HG02973 (cell line): ENCODE measurements at regions not wholly inside any gene's neighbourhood (a gene's known extent, or its start where the extent isn't known, plus 50 kb on each side); places are given as distances from the start of the nearest gene placed in this dataset.
"Not testable (repeated sequence)": the region's sequence is repeated elsewhere in the genome, so short reads cannot be mapped to it uniquely, and the experiment has no call there.

Experiments used
- ATAC-seq: cut with Tn5 transposase; IDR thresholded peaks from one replicate; pipeline ENCODE4 v1.9.1; 2021; ENCODE audit warnings: moderate library complexity; ENCODE audit not compliant: unreplicated experiment

DNA sequence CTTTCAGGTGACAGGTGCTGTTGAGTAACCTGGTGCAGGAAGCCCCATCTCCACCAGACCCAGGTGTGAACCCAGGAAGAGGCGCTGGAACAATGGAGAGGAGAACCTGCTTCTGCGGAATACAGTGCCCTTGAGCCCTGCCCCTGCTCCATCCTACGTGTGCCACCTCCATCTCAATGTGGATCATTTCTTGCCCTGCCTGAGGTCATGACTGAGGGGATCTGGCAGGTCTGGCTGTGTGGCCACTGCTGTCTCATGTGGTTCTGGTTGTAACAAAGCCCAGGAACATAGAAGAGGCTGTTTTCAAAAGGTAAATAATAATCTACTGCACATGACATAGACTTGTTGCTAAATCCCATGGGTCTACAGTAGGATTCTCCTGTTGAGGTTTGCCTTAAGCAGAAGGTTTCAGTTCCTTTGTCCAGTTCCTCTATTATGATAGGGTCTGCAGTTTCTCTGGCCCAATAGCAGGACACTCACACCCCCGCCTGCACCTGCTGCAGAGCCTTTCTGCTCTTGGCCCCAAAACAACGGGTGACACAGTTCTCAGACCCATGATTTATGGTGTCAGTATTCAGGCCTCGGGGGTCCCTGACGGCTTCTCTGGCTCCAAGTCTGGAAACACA lies 113.5 kb upstream of the IGLL5 start:
- no peak for ATAC-seq

DNA sequence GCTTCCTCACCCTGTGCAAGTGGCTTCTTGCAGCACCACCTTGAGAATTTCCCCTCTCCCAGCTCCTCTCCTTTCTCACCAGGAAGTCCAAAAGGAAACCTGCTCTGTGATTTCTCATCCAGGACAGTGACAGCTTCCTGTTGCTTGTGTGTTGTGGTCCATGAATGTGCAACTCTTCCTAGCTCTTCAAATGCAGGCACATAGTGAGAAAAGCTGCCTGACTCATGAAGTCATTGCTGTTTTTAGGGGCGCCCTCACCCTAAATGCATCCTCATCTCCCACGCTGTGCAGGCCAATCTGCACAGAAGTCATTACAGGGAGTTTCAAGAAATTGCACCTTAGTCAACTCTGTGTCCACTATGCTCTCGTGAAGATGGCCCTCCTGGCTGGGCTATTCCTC lies 112.9 kb upstream of the IGLL5 start:
- ATAC-seq: not testable (repeated sequence)

DNA sequence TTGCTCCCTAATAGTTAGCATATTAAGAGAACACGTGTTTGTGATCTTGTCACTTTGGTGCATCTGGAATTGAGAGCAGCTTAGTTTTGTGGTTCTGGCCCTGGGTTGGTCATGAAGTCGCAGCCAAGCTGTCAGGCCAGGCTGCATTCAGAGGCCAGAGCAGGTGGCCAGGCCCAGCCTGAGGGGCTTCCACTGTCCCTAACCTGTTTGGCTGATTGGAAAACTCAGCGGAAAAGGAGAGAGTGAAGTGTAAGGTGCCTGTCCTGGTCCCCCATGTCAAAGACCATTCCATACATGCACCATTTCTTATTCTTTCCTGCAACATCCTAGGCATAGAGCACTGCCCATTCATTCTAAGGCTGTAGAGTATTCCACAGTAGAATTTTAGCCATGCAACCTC lies 111.5 kb upstream of the IGLL5 start:
- no peak for ATAC-seq

DNA sequence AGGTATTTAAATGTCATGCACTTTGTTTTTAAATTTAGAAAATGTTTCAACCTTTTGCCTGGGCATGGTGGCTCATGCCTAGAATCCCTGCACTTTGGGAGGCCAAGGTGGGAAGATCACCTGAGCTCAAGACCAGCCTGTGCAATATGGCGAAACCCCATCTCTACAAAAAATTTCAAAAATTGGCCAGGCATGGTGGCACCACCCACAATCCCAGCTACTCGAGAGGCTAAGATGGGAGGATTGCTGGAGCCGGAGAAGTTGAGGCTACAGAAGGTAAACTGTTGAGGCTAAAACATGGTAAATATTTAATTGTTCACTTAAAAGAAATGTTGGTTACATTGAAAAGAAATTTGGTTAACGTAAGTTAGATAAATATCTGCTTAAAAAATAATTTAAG lies 108.4 kb upstream of the IGLL5 start:
- ATAC-seq: no peak

DNA sequence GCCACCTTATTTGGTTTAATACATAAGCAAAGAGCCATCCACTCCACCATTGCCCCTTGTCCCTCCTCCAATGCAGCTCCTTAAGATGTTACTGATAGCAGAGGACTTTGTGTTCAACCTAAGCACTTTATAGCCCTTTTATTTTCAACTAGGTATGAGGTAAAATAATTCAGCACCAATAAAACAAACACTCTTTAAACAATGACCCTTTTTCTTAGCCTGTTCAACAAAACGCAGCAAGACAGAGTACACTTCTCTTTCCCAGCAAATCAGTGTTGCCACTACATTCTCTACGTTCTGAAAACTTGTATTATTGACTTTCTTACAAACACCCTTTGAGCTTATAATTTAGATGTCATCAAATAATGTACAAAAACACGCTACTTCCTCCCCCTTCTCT lies 104.0 kb upstream of the IGLL5 start:
- no peak for ATAC-seq

DNA sequence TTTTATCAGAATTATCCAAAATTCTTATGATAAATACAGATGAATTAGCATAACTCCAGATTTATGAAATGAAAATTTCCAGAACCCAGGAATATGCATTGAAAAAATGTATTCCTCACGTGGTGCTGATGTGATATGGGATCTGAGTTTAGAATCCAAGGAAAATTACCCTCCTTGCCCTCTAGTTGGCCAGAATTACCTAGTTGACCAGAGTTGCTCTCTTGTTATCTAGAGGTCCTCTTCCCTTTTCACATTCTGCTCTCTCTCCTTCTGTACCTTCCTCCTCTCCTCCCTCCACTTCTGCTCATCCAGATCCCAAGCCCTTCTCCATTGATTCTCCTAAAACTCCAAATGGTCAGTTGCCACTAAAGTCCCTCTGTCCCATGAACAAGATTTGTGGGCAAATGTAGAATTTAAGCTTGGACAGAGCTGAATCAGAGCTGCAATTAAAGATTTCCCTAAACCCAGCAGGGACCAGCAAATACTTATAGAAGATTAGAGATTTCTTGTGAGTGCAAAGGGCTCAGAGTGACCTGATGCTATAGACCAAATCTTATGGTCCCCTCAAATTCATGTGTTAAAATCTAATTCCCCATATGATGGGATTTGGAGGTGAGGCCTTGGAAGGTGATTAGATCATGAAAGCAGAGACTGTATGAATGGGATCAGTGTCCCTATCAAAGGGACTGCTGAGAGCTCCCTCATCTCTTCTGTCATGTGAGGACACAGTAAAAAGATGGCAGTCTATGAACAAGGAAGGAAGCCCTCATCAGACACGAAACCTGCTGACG lies 103.2 kb upstream of the IGLL5 start:
- no peak for ATAC-seq

DNA sequence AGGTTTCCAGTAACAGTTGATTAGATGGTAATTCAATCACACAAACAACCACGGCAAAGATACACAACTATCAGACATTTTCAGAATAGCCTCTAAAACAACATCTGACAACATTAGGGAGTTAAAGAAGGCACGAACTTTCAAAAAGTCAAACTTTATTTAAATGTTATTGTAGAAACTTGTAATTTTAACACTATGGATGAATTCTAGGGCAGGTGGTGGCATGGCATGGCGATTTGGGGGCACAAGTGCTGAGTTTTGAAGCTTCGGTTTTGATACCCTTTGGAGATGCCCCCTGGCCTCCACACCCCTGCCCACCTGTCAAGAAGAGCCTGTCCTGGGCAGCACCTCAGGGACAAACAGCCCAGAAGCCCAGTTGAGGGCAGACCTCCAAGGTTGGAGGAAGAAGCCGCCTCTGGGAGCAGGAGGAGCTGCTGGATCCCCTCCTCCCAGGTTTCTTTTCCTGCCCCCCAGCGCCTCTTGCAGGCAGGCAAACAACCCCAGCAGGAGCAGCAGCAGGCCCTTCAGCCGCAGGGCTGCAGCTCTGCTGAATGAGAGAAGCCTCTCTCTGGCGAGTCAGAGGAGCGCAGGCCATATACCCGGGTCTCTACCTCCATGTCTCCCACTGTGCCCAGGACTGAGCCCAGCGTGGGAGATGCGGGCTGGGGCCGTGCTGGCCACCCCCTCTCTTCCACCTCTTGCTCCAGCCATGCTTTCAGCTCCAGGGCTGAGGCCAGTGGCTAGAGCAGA lies 102.1 kb upstream of the IGLL5 start:
- no peak for ATAC-seq

DNA sequence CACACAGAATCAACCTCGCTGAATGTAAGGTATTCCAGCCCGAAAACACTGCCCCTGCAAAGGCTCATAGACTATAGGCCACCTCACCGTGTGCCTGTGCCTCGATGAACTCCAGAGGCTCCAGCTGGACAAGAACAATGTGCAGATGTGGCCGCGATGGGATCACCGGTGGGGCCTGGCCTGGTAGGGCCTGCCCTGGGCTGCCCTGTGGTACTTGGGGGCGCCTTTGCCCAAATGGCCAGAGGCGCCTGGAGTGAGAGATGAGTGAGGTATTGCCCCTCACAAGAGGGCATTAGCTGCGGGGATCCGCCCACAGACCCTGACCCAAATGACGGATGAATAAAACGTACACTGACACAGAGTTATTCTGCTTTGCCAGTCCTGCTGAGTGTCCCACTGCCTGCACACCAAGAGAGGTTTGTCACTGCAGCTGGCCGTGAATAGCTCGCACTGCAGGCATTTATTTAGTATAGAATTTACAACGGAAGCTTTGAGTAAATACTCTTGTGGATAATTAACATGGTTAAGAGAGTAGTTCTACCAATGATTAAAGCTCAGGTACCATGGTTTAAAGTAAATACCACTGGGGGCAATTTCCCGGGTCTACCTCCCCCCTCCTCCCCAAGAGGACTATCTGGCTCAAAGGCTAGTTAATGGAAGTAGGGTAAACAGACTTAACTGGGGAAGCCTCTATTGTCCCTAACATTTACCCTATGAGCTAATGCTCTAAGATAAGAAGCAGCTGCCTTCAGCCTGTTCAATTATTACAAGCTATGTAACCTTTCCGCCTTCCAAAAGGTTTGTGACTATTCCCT lies 101.1 kb upstream of the IGLL5 start:
- no peak for ATAC-seq

DNA sequence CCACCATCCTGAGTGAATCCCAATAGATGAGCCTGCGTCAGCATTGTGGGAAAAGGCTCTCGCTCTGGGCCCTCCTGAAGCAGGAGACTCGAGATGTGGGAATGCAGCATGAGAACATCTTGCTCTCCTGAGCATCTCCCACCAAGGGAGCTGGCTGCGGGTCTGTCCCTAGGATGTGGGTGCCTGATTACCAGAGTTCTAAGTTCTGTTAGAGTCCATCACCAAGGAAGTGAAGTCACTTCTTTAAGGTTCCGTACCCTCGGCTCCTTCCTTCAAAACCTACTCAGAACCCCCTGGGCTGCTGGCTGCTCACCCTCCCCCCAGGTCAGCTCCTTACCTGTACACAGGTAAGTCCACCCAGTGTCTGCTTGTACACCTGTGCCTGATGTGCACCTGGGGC lies 100.5 kb upstream of the IGLL5 start:
- no peak for ATAC-seq

DNA sequence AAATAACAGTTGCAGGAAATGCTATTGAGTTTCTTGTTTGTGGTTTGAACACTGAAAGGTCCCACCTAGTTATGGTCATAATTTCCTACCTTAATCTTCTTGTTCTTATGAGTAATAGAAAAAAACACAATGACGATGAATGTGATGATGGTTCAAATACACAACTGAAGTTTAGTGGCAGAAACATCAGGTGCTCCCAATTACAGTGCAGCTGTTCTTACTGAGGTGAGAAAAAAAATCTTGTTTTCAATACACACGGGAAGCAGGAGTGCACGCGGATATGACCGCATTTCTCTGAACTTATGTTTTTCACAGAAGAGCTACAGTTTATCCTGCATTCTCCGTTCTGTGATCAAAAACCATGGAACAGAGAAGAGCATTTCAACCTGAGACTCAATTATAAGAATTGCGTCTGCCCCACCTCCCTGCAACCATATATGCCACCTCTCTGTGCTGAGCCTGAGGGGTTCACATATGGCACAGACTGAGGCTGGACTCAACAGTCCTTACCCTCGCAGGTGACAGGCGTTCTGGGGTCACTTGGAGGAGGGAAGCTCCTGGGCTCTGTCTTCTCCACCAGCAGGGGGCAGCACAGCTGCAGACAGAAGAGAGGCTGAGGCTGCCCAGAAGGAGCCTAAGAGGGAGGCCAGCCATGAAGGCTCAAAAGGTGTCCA lies 99.7 kb upstream of the IGLL5 start:
- ATAC-seq: no peak

DNA sequence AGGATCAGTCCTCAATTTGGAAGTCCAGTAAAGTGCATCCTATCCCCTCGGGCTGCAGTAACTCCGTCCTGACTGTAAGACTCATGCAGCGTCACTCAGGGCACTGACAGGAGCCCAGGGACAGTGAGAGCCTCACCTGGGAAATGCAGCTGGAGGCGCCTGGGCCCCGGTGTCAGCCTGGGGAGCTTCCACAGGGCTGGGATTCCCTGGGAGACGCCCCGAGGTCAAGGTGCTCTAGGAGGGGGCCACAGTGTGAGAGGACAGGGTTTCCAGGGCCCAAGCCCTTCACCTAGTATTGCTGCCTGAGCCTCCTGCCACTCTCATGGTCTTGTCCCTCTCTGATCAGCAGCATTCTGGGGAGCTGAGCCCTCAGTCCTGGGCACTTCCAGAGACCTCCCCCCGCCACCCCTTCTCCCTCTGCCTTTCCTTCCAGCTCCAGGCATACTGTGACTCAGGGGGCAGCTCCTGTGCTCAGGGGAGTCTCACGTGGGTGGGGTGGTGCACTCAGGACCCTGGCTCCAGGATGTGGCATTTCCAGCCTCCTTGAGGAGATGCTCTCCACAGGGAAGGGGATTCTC lies 99.1 kb upstream of the IGLL5 start:
- ATAC-seq: no peak

DNA sequence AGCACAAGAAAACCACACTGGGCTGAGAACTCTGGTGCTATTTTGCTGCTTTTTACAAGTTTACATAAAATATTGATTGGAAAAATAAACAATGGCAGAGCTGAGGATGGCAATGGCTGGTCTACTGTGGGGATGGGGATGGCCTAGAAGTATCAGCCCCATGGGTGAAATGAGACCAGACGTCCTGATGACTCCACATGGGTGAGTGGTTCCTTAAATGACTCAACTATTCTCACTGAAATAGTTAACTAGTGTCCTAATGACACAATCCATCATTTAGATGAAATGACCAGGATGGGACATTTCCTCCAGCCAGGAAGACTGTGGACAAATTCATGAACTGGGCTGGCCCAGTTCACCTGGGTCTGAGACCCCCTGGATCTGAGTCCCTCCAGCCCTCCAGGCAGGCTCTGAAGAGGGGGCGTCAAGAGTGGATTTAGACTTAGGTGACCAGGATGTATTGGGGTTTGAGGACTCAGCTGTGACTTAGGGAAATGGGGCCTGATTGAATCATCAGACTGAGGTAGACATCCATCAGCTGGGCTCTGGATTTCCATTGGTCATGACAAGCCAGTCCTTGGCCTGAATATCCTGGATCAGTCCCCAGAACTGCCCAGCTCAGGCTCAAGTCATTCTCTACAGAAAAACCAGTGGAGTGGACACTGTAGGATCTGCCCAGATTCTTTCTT lies 98.2 kb upstream of the IGLL5 start:
- no peak for ATAC-seq

DNA sequence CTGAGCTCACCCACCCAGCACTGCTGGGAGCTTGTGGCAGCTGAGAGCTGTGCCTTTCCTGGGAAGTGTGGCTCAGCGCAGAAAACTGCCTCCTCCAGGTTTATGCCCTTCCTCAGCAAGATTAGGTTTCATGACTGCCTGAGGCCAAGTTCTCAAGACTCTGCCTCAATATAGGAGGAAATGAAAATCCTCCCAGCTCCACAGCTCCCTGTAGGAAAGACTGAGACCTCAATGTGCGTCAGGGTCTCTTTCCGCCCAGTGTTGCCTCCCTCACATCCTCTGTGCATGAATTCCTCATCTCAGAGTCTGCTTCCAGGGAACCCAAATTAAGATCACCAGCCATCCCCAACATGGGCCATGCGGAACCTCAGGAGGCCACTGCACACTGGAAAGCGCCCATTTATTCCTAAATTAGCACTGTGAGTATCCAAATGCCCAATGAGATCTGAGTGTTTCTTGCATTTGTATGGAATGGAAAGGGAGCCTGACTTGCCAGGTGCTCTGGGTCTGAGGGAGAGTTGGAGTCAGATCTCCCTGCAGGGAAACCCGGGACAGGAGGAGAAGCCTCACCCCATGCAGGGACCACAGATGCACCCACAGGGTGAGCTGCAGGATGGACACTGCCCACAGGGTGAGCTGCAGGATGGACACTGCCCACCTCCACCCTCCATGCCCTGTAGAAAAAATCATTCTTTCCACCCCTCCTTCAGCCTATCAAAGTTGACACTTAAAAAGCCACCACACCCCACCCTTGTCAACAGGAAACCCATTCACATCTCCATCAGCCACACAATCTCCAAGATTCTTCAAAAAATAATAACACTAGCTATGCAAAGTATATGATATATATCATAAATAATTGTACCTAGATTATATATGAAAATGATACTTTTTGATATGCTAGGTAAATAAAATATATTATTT lies 97.4 kb upstream of the IGLL5 start:
- ATAC-seq: no peak

DNA sequence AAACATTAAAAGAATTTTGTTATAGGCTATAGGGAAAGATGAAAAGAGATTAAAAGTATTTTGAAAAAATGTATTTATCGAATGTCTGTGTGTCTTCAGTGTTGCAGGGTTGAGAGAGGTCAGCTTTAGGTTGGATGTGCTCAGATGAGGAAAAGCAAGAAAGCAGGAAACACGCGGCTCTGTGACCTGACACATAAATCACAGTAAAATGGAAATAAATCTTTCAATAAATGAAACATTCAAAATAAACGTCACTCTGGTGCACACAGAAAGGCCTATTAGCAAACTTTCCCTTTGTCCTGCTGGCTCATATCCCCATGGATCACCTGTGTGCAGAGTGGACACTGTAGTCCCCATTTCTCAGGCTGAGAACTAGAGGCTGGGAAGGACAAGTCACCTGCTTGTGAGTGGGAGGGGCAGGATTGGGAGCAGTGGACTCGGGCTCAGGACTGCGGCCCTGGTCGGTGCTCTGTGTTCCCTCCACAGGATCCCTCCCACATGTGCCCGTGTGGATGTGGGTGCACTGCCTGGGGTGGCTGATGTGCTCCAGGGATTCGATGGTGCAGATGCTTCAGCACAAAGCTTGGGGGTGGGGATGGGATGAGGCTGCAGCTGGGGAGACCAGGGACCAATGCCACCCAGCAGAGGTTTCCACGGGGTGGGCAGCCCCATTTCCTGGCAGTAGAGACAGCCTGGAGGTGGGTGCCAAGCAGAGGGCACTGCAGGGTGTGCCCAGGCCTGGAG lies 96.0 kb upstream of the IGLL5 start:
- no peak for ATAC-seq

DNA sequence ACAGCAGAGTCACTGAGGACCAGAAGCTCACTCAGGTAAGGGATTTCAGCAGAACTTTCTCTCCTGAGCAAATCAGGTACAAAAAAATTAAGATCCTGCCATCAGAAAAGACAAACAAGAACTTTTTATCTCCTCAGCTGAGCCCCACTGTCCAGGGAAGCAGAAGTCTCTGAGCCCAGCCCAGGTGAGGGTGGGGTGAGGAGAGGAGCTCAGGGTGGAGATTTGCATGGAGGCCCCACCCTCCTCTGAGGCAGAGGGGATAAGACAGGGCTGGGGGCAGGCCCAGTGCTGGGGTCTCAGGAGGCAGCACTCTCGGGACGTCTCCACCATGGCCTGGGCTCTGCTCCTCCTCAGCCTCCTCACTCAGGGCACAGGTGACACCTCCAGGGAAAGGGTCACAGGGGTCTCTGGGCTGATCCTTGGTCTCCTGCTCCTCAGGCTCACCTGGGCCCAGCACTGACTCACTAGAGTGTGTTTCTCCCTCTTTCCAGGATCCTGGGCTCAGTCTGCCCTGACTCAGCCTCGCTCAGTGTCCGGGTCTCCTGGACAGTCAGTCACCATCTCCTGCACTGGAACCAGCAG lies 95.3 kb upstream of the IGLL5 start:
- ATAC-seq: not testable (repeated sequence)

DNA sequence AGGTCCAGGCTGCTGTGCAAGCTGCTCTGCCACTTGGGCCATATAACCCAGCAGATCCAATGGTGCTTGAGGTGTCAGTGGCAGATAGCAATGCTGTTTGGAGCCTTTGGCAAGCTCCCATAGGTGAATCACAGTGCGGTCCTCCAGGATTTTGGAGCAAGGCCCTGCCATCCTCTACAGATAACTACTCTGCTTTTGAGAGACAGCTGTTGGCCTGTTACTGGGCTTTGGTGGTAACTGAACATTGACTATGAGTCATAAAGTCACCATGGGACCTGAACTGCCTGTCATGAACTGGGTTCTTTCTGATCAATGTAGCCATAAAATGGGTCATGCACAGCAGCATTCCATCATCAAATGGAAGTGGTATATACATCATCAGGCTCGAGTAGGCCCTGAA lies 92.0 kb upstream of the IGLL5 start:
- ATAC-seq: not testable (repeated sequence)

DNA sequence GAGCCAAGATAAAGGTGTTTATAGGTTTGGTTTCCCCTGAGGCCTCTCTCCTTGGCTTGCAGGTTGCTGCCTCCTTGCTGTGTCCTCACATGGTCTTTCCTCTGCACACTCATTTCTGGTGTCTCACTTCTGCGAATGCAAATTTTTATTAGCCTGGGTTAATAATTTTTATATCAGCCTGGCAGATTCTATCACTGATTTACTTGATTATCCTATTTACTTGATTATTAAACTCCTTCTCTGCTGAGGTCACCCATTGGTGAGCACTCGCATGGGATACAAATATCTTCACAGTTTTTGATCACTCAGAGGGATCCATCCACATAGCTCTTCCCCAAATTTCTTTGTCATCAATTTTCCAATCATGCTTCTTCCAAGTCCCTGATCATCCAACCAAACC lies 90.9 kb upstream of the IGLL5 start:
- ATAC-seq: no peak

DNA sequence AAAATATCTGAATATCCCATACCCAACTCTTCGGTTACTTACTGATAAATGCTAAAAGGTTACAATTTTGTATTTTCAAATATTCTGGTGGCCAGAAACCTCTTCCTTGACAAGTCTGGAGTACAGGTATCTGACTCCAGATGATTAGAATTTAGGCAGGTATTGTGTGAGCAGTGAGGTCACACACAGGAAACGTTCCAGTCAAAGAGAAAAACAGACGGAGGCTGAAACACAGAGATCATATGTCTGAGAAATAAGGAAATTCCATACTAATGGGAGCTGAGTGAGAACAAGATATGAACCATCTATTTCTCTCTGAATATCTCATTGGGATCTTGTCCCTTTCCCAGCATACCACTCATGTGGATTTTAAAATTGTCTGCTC lies 89.4 kb upstream of the IGLL5 start:
- no peak for ATAC-seq
